HG03521 (cell line): ENCODE measurements at regions not wholly inside any gene's neighbourhood (a gene's known extent, or its start where the extent isn't known, plus 50 kb on each side); places are given as distances from the start of the nearest gene placed in this dataset.

Source experiments
- ATAC-seq: cut with Tn5 transposase; IDR thresholded peaks from one replicate; pipeline ENCODE4 v1.9.1; 2021; ENCODE audit warnings: mild to moderate bottlenecking, moderate library complexity; ENCODE audit not compliant: unreplicated experiment

DNA sequence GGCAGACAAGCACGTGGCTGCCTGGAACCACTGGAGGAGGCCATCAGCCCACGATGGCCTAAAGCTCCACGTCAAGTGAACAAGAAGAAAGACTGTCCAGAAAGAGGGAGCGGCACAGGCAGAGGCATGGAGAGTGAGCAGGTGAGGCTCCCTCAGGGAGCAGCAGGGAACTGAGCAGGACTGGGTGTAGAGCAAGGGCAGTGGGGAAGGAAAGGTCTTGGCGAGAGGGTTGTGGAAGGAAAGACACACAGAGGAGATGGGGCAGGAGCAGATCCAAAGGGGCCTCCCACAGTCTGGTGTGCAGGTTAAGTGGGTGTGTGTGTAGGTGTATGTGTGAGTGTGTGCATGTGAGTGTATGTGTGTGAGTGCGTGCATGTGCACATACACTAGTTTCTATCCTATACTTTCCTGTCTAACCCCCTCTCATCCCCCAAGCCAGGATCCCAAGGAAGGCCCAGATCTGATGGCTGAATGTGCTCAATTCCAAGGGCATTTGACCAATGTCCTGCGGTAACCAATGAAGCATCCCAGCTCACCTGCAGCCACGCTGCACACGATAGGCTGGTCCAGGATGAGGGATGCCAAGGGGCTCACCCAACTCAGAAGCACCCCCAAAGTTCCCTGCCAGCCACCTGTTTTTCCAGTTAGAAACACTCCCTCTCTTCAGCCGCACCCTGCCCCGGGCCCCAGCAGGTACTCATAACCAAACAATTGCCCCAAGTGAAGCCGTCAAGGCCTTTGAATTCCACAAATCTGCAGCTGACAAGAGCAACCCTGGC is 262.5 kb upstream of the RAB6C start:
- ATAC-seq, result no peak

DNA sequence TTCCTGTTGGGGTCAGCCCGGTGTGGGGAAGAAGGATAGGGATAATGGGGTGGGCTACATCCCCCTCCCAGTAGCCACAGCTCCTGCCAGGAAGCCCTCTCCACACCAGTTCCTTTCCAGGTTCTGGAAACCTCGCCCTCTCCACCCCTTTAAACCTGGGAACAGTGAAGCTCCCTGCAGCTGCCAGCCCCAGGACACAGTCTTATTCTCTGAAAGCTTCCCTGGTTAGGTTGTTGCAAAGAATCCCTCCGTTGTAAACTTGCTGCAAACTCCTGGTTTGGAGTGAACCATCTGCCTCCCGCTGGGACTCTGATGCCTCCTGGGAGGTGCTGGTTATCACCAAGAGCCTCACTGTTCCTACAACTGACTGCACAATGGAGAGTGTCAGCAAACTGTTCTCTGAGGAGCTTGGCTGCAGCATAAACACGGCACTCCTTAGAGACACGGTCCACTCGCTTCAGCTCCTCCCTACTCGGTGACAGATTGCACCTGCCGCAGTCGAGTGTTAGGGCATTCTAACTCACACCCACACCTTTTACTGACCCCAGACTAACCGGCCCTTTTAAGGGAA is 261.8 kb upstream of the RAB6C start:
- no peak for ATAC-seq

DNA sequence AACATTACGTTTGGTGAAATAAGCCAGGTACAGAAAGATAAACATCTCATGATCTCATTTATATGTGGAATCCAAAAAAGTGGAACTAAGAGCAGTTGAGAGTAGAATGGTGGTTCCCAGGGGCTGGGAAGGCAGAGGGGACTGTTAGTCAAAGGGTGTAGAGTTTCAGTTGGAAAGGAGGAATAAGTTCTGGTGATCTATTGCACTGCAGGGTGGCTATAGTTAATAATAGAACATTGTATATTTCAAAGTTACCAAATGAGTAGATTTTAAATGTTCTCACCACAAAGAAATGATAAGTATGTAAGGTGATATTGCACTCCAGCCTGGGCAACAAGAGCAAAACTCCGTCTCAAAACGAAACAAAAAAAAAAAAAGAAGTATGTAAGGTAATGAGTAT is 260.1 kb upstream of the RAB6C start:
- ATAC-seq, result no peak

- ATAC-seq, result no peak
These were observed 259.1 kb upstream of the RAB6C start for GRCh38 chr2:129720360-129720759.

- no peak for ATAC-seq
These were observed 258.7 kb upstream of the RAB6C start for GRCh38 chr2:129720761-129721160.

- ATAC-seq, result no peak
These were observed 258.2 kb upstream of the RAB6C start for GRCh38 chr2:129721236-129721635.

- ATAC-seq, result no peak
These were observed 257.6 kb upstream of the RAB6C start for GRCh38 chr2:129721846-129722245.

DNA sequence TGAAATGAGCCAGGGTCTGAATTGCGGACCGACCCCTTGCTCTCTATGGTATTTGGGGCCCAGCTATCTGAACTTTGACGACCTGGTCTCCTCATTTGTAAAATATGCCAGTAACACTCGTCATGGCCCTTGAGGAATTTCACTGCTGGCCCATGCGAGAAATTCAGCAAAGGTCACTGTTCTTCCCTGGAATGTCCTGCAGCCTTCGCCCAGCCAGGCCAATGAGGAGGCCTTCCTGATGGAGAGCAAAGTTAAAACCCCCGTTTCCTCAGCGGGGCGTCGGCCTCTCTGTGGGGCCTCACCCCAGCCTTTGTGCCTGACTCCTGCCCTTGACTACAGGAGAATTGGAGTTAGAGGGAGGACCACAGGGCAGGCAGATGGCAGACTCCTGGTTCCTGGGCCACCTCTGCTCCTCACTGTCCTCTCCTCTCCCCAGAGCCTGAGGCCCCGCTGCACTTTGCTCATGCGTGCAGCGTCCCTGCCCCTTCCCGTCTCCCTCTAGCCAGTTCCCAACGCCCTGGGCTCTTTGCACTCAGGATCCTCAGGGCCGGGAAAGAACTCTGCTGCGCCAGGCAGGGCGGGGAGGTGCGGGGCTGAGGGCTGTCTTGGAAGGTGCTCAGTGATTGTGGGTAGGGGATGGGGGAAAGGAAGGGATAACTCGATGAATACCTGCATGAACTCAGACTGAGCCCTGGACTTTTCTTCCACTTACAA is 257.0 kb upstream of the RAB6C start:
- no peak for ATAC-seq

GRCh38 chr2:129723277-129724020 is 256.0 kb upstream of the RAB6C start:
- ATAC-seq, result no peak

DNA sequence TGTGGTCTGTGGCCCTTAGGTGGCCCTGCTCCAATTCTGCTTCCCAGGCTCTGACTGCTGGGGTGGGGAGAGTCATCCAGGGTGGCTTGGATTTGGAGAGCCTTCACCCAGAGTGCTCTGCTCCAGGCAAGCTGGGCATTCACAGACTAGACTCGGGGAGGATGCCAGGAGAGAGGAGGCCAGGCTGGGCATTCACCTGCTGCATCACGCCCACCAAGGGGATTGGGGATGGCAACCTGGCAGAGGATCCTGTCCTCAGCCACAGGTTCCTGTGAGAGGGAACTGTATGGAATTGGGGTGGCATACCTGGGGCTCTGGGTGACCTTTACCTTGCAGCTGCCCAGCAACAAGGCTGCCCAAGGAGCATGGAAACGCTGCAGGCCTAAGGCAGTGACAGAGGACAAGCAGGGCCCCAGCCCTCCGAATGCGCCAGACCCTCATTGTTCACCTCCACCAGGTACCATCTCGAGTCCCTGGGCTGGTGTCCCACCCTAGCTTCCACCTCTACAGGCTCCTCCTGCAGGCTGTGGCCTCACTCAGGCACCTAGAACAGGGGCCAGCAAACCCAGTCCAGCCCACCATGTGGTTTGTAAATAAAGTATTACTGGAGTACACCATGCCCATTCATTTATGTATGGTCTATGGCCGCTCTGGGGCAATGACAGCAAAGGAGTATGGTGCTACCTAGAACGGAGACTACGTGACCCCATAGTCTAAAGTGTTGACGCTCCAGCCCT is 255.3 kb upstream of the RAB6C start:
- ATAC-seq, result no peak

DNA sequence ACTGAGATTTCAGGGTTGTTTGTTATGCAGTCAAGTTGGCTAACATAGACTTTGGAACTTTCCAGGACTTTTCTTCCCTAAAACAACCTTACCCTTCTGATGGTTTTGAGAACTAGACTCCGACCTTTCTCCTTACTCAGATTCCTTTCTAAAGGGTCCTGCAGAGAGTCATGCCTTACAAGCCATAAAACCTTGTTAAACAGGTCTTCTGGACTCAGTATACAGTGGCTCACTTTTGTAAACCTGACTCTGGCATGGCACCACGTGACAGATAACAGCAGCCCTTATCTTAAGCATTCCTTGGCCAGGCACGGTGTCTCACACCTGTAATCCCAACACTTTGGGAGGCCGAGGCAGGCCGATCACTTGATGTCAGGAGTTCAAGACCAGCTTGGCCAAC is 253.2 kb upstream of the RAB6C start:
- no peak for ATAC-seq

- ATAC-seq, result no peak
These were observed 252.2 kb upstream of the RAB6C start for GRCh38 chr2:129727286-129727685.

DNA sequence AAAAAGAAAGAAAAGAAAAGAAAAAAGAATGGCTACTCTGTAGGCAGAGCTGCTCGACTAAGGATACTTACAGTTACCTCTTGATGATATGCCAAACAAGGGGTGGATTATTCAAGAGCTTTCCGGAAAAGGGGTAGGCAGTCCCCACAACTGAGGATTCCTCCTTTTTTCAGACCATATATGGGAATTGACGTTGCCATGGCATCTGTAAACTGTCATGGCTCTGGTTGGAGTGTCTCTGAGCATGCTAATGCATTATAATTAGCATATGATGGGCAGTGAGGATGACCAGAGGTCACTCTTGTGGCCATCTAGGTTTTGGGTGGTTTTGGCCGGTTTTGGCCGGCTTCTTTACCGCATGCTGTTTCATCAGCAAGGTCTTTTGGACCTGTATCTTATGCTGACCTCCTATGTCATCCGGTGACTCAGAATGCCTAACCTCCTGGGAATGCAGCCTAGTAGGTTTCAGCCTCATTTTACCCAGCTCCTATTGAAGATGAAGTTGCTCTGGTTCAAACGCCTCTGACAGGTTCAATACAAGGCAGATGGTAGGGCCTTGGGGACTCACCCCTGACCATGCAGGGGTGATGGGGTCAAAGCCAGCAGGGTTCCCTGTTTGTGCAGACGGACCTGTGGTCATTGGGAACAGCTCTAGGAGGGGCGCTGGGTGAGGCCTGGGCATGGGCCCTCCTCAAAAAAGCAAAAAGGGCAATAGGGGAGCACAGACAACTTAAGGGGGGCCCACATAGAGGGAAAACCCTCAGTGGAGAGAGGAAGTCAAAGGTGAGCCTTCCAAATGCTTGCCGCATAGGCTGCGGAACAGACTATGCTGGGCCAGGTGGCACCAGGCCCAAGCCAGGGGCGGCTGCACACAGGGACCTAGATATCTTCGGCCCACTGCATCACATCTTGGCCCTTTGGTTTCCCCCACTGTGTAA is 251.2 kb upstream of the RAB6C start:
- no peak for ATAC-seq

DNA sequence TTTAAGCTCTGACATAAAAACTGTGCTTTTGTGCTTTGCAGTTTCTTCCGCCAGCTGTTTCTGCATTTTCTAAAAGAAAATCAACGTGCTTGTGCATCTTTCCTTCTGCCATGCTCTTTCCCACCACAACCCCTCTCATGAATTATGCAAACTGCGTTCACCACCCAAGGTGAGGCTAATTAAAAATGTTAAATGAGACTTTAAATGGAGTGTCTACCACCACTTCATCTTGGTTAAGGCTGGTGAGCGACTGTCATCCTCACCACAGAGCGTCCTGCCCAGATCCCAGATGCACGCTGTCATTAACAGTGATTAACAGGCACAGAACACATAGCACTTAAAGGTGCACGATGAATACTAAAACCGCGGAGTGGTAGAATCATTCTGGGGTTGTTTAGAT is 250.5 kb upstream of the RAB6C start:
- no peak for ATAC-seq

GRCh38 chr2:129729646-129730045 is 249.8 kb upstream of the RAB6C start:
- ATAC-seq, result no peak

DNA sequence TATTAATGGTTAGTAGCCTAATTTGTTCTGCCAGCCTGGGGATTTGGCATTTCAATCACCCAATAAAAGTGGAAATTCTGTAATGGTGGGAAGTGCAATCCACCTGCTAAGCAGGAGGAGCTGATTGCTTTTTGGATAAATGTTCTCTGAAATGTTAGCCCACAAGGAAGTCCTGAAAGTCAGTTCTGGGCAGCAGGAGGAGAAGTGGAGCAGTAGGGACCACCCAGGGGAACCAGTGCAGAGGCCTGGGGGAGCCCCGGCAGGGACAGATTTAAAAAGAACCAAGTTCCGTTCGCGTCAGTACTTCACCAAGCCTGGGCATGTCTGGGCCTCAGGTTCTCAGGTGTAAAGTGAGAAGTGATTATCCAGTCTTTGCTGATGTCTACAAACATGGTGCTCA is 248.5 kb upstream of the RAB6C start:
- no peak for ATAC-seq

- ATAC-seq, result no peak
These were observed 247.4 kb upstream of the RAB6C start for GRCh38 chr2:129731907-129732629.

DNA sequence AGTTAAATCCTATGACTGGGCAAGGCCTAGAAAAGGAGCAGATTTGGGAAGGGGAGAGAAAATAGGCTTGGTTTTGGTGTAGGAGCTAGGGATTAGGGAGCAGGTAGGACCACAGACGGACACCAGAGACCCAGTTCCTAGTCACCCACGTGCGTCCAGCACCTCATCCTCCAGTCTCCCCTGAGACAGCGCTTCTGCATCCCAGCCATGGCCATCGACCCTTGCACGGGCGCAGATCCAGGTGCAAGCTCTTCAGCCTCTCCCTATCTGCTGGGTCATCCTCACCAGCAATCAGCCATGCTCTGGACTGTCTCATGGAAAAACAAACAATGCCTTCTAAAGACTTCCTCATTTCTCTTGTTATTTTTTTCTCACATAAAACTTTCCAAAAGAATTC is 246.8 kb upstream of the RAB6C start:
- no peak for ATAC-seq

DNA sequence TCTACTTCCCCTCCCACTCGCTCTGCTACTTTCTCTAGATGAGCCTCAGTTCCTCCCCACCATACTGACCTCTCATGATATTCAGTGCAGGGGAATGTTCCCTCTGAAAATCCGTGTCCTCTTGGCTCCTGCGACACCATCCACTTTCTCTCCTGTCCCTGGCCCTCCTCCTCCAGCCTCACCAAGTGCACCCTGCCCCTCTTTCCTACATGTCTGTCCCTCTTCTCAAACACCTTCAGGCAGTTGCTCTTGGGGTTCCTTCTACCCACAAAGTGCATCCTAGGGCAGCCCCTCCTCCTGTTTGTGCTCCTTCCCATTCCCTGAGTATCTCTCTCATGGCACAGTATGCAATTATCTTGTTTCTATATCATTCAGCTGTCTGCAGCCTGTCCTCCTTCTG is 246.4 kb upstream of the RAB6C start:
- ATAC-seq, result no peak
